ENCODE measurements at regions not wholly inside any gene's neighbourhood (a gene's known extent, or its start where the extent isn't known, plus 50 kb on each side); places are given as distances from the start of the nearest gene placed in this dataset.
"Not testable (repeated sequence)": the region's sequence is repeated elsewhere in the genome, so short reads cannot be mapped to it uniquely, and the experiment has no call there.

- no peak for DNase-seq
Measured at GRCh38 chr2:48228345-48228684, 86.2 kb upstream of the FOXN2 start.

- no peak for DNase-seq
Measured at GRCh38 chr2:48229063-48229462, 85.4 kb upstream of the FOXN2 start.

GRCh38 chr2:48230834-48231233 lies 83.6 kb upstream of the FOXN2 start:
- no peak for DNase-seq

GRCh38 chr2:48232351-48232750 lies 82.1 kb upstream of the FOXN2 start:
- no peak for DNase-seq

DNA sequence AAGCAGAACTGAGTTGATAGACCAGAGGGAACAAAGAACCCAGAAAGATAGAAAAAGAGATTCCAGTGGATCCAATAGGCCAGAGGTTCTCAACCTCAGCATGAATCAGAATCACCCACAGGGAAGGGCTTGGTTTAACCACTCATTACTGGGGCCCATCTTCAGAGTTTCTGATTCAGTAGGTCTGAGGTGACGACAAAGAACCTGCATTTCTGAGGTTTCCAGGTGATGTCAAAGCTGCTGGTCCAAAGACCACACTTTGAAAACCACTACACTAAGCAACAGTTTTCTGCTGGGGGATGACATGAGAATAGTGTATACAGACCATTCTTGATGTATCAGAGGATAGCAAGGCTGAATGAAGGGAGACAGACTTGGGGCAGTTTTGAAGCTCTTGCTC lies 81.5 kb upstream of the FOXN2 start:
- no peak for DNase-seq

DNA sequence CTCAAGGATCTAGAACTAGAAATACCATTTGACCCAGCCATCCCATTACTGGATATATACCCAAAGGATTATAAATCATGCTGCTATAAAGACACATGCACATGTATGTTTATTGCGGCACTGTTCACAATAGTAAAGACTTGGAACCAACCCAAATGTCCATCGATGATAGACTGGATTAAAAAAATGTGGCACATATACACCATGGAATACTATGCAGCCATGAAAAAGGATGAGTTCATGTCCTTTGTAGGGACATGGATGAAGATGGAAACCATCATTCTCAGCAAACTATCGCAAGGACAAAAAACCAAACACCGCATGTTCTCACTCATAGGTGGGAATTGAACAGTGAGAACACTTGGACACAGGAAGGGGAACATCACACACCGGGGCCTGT lies 80.7 kb upstream of the FOXN2 start:
- not testable (repeated sequence) for DNase-seq

- DNase-seq: no peak
Measured at GRCh38 chr2:48235076-48235475, 79.4 kb upstream of the FOXN2 start.

- DNase-seq: no peak
Measured at GRCh38 chr2:48238381-48238780, 76.1 kb upstream of the FOXN2 start.

- no peak for DNase-seq
Measured at GRCh38 chr2:48240912-48241311, 73.6 kb upstream of the FOXN2 start.

- no peak for DNase-seq
Measured at GRCh38 chr2:48247206-48247605, 67.3 kb upstream of the FOXN2 start.

DNA sequence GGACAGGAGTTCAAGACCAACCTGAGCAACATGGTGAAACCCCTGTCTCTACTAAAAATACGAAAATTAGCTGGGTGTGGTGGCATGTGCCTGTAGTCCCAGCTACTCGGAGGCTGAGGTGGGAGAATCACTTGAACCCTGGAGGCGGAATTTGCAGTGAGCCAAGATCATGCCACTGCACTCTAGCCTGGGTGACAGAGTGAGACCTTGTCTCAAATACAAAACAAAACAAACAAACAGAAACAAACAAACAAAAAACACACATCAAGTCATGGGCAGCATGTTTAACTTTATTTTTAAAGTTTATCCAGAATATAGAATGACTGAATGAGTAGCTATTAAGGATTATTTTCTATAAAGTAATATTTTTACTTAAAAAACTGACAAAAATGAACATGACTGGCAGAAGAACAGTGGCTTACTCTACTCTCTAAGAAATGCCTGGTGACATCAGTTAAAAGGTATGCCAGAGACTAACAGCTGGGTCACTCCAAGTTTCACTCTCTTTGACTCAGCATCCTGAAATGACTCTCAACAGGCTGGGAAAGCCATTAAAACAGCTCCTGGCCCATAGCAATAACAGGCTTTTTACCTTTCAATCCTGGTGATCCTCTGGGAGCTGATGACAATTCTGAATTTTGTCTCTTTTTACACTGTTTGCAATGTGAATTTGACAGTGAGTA lies 66.1 kb upstream of the FOXN2 start:
- no peak for DNase-seq

GRCh38 chr2:48249025-48249424 lies 65.5 kb upstream of the FOXN2 start:
- DNase-seq: no peak

GRCh38 chr2:48249631-48250473 lies 64.6 kb upstream of the FOXN2 start:
- DNase-seq: no peak

DNA sequence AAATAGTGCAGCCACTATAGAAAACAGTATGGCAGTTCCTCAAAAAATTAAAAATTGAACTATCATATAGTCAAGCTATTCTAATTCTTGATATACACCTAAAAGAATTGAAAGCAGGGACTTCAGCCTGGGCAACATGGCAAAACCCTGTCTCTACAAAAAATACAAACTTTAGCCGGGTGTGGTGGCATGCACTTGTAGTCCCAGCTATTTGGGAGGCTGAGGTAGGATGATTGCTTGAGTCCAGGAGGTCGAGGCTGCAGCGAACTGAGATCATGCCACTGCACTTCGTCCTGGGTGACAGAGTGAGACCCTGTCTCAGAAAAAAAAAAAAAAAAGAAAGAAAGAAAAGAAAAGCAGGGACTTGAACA lies 64.0 kb upstream of the FOXN2 start:
- no peak for DNase-seq

GRCh38 chr2:48250943-48251342 lies 63.5 kb upstream of the FOXN2 start:
- DNase-seq: no peak

- DNase-seq: no peak
Measured at GRCh38 chr2:48251437-48252148, 62.9 kb upstream of the FOXN2 start.

- no peak for DNase-seq
Measured at GRCh38 chr2:48253301-48253700, 61.2 kb upstream of the FOXN2 start.

DNA sequence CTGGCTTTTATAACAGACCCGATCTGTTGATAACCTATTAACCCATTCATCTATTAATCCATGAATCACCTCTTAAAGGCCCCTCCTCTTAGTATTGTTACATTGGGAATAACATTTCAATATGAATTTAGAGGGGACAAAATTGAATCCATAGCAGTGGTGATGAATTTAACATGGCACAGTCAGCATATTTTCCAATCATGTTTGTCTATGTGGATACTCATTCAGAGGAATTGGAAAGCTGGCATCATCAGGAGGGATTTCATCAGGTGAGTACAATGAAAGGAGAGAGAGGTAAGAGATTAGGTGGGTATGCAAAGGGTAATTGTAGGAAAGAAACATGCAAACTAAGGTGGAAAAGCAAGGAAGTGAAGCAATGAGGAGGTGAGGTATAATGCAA lies 59.6 kb upstream of the FOXN2 start:
- no peak for DNase-seq

- DNase-seq: no peak
Measured at GRCh38 chr2:48257456-48257855, 57.0 kb upstream of the FOXN2 start.

DNA sequence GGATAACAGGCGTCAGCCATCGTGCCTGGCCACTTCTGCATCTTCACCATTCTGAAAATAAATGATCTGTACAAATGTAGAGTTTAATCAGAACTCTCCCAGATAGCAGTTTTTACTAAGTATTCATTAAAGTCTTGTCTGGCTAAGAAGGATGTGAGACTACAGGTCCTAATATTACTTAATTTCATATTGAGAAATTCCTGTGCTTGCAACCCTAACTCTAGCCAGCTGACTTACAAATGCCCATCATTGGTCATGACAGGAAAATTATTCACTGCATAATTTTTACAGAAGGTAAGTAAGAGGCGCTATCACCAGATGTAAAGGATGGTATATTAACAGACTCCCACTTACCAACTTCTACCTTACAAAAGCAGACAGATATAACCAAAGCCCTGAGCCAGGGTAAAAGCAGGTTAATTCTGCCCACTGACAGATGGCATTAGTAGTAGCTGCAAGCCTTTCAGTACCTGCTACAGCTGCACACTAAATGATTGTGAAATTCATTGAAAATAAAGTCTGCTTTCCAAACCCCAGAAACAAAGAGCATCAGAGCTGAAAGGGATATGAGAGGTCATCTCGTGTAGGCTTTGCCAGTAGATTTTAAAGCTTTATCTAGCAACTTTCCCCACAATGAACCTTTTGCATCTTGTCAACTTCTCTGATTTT lies 55.9 kb upstream of the FOXN2 start:
- no peak for DNase-seq

DNA sequence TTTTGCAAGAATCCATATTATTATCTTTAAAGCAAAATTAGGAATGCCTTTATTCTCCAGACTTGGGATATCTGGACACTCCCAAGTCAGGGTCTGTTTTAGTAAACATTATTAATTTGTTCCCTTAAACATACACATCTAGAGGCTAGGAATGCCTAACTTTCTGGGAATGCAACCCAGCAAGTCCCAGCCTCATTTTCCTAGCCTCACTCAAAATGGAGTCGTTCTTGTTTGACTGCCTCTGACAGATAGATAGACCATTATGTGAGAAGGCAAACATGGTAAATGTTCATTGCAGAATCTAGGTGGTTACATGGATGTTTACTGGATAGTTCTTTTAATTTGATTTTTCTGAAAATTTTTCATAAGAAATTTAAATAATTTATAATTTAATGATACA lies 54.7 kb upstream of the FOXN2 start:
- no peak for DNase-seq

GRCh38 chr2:48264627-48265026 lies 49.9 kb upstream of the FOXN2 start:
- DNase-seq: no peak

All from NCI-H748 treated with DMSO at 0.1 percent for 48 hours (cell line).